ENCODE measurements at regions not wholly inside any gene's neighbourhood (a gene's known extent, or its start where the extent isn't known, plus 50 kb on each side); places are given as distances from the start of the nearest gene placed in this dataset.

GRCh38 chr6:141252828-141253608 lies 879.7 kb upstream of the GJE1 start:
- whole genome bisulfite sequencing (ENCODE audit: insufficient coverage, low coverage, missing lambda C conversion rate) = 2% methylated on average over 5 of the region's 5 CpGs

GRCh38 chr6:141251286-141251685 lies 881.4 kb upstream of the GJE1 start:
- no peaks in the 10 kb centered on the region for H3K27me3 ChIP-seq (ENCODE audit: control insufficient read depth in 2 of 2, insufficient read depth in 2 of 2, low read length in 2 of 2)
- no TSS peak for BruUV-seq (replicated peaks)
- no peaks in the 10 kb centered on the region for H4K20me1 ChIP-seq (replicated peaks; ENCODE audit: control insufficient read depth, insufficient read depth, low read length)
- H3K36me3 ChIP-seq (ENCODE audit: control insufficient read depth, insufficient read depth, low read length) = no peaks in the 10 kb centered on the region
- H3K27ac ChIP-seq (ENCODE audit: extremely low read depth, low read depth, low read length) = no peak overlapping the region
- ChIA-PET POLR2A (no interaction called here), CTCF (ENCODE audit: low intra/inter-chr PET ratio) (interaction anchor here (0.6 to 0.7 kb wide), 2 partner anchors 13 to 314 kb away, joined by 3 to 5 read pairs; no protein-coding TSS in a partner anchor)
- DNase-seq (ENCODE audit: extremely low read depth in 1 of 4, low spot score in 3 of 4) (no peak), ATAC-seq (no peak), FAIRE-seq (no peak)
- H3K4me1 ChIP-seq (replicated peaks in 1 of 2; ENCODE audit: control insufficient read depth in 2 of 2, insufficient read depth in 2 of 2, low read length in 2 of 2) = no peaks in the 10 kb centered on the region
- TF ChIP-seq MCM7 (IDR thresholded peaks at IDR 0.05) = no peak
- no peak for TF ChIP-seq STAG1 (CRISPR knock-in tag; IDR thresholded peaks at IDR 0.05; ENCODE audit: borderline replicate concordance)
- TF ChIP-seq JUND (IDR thresholded peaks at IDR 0.05; ENCODE audit: borderline replicate concordance, low read depth, low read length) = no peak
- TF ChIP-seq JUND (tag; IDR thresholded peaks at IDR 0.05; ENCODE audit: borderline replicate concordance, low read depth, low read length) = no peak
- no peak for TF ChIP-seq ZNF584 (CRISPR knock-in tag; IDR thresholded peaks at IDR 0.05; ENCODE audit: low read depth)
- no peak for TF ChIP-seq CREB5 (CRISPR knock-in tag; IDR thresholded peaks at IDR 0.05)
- TF ChIP-seq ZFP1 (CRISPR knock-in tag; IDR thresholded peaks at IDR 0.05) = no peak
- no peak for TF ChIP-seq TCF3 (CRISPR knock-in tag; IDR thresholded peaks at IDR 0.05)
- TF ChIP-seq BCLAF1 (IDR thresholded peaks at IDR 0.05; ENCODE audit: borderline replicate concordance in 1 of 2, control insufficient read depth in 1 of 2, low read depth in 2 of 2, low read length in 1 of 2) = no peak
- no peak for TF ChIP-seq ZNF445 (CRISPR knock-in tag; IDR thresholded peaks at IDR 0.05; ENCODE audit: low read depth)
- intact Hi-C loops (cut with micrococcal nuclease) (no loop called here), in situ Hi-C loops (cut with MboI) (no loop called here)
- H3K4me3 ChIP-seq = no peak overlapping the region
- H3K4me2 ChIP-seq (ENCODE audit: insufficient read depth, low read length) = no peak overlapping the region
- H2AFZ ChIP-seq (ENCODE audit: low read depth, low read length) = no peak overlapping the region
- H3K9me1 ChIP-seq (ENCODE audit: control insufficient read depth, insufficient read depth, low read length) = no peaks in the 10 kb centered on the region
- H3K9ac ChIP-seq (ENCODE audit: insufficient read depth in 1 of 2, low read depth in 2 of 2, low read length in 2 of 2) = no peak overlapping the region
- H3K79me2 ChIP-seq (ENCODE audit: control insufficient read depth, insufficient read depth, low read length) = no peaks in the 10 kb centered on the region
- no peaks in the 10 kb centered on the region for H3K9me3 ChIP-seq (replicated peaks; ENCODE audit: control insufficient read depth, insufficient read depth, low read depth, low read length)

More at GRCh38 chr6:141252828-141253608, 879.7 kb upstream of the GJE1 start:
- TF ChIP-seq ZSCAN29 (IDR thresholded peaks at IDR 0.05) = no peak
- Histone ChIP-seq H4K20me1 (replicated peaks; ENCODE audit: control insufficient read depth, insufficient read depth, low read length) (no peaks in the 10 kb centered on the region), H3K79me2 (ENCODE audit: control insufficient read depth, insufficient read depth, low read length) (no peaks in the 10 kb centered on the region), H3K9me3 (replicated peaks; ENCODE audit: control insufficient read depth, insufficient read depth, low read depth, low read length) (no peaks in the 10 kb centered on the region), H2AFZ (ENCODE audit: low read depth, low read length) (no peak overlapping the region), H3K27ac (ENCODE audit: extremely low read depth, low read depth, low read length) (no peak overlapping the region), H3K4me2 (ENCODE audit: insufficient read depth, low read length) (no peak overlapping the region), H3K36me3 (ENCODE audit: control insufficient read depth, insufficient read depth, low read length) (no peaks in the 10 kb centered on the region), H3K9me1 (ENCODE audit: control insufficient read depth, insufficient read depth, low read length) (no peaks in the 10 kb centered on the region), H3K27me3 (ENCODE audit: control insufficient read depth in 2 of 2, insufficient read depth in 2 of 2, low read length in 2 of 2) (no peaks in the 10 kb centered on the region), H3K4me3 (no peak overlapping the region), H3K4me1 (replicated peaks in 1 of 2; ENCODE audit: control insufficient read depth in 2 of 2, insufficient read depth in 2 of 2, low read length in 2 of 2) (no peaks in the 10 kb centered on the region), H3K9ac (ENCODE audit: insufficient read depth in 1 of 2, low read depth in 2 of 2, low read length in 2 of 2) (no peak overlapping the region)
- FAIRE-seq = no peak
- POLR2A ChIA-PET = no interaction called here
- DNase-seq (ENCODE audit: extremely low read depth in 1 of 4, low spot score in 3 of 4) = no peak
- CTCF ChIA-PET (ENCODE audit: low intra/inter-chr PET ratio) = no interaction called here
- in situ Hi-C loops (cut with MboI) (no loop called here), intact Hi-C loops (cut with micrococcal nuclease) (no loop called here)
- ATAC-seq = no peak
- no TSS peak for BruUV-seq (replicated peaks)

Measured in K562 (cell line).